A673 (cell line): ENCODE measurements at regions not wholly inside any gene's neighbourhood (a gene's known extent, or its start where the extent isn't known, plus 50 kb on each side); places are given as distances from the start of the nearest gene placed in this dataset.

Experiments used
- CTCF ChIP-seq: fragments of 300-800, 200-600 bp; sonication (generic); conservative IDR thresholded peaks from 2 replicates; pipeline ENCODE4 v1.5.1; 2017; ENCODE audit warnings: low read depth, mild to moderate bottlenecking, antibody characterized with exemption, low read length, moderate library complexity, mixed read lengths
- EZH2 ChIP-seq: fragments of 200-600 bp; sonication (generic); IDR thresholded peaks from 2 replicates; pipeline ENCODE4 v1.6.1; 2017; ENCODE audit warnings: borderline replicate concordance, low read depth, mild to moderate bottlenecking, mixed read lengths, antibody characterized with exemption, low read length; ENCODE audit not compliant: poor library complexity, severe bottlenecking

GRCh38 chr12:58728397-58728796 is 191.9 kb downstream of the LRIG3 start:
- no peak for TF ChIP-seq EZH2
- no peak for TF ChIP-seq CTCF
